IMR-90 (cell line): ENCODE measurements at regions not wholly inside any gene's neighbourhood (a gene's known extent, or its start where the extent isn't known, plus 50 kb on each side); places are given as distances from the start of the nearest gene placed in this dataset.

Experiments
- ATAC-seq: fragments of 200-7000 bp; cut with Tn5 transposase; 2 replicates; pipeline ENCODE4 v1.9.1; 2020; ENCODE audit warnings: low read depth, mild to moderate bottlenecking, moderate library complexity
- BruUV-seq: library from RNA; stranded (reverse); fragments of 400-500 nt; replicated peaks from 2 replicates; lab custom pipeline; 2021; lab: Mats Ljungman, UMichigan
- CTCF ChIA-PET: fragments of 300-600 bp; formaldehyde crosslinking; extraction: SDS; loops from one replicate; lab custom pipeline; 2021; ENCODE audit warnings: antibody characterized with exemption; lab: Yijun Ruan, JAX
- POLR2A ChIA-PET: fragments of 300-600 bp; sonication (Branson Sonifier 250); formaldehyde crosslinking; loops from one replicate; lab custom pipeline; 2022; ENCODE audit warnings: antibody characterized with exemption; ENCODE audit not compliant: unreplicated experiment; lab: Charles Lee
- DNase-seq: peaks from one replicate; pipeline ENCODE4 v3.0.0; 2013
- H2AFZ ChIP-seq: replicated peaks from 2 replicates; pipeline ENCODE3; 2013; ENCODE audit warnings: low read length, mild to moderate bottlenecking; ENCODE audit not compliant: poor library complexity
- H2AK5ac ChIP-seq: 2 replicates; pipeline ENCODE4 v1.6.1; 2013; ENCODE audit warnings: low read depth, low read length, inconsistent platforms
- H2AK9ac ChIP-seq: replicated peaks from 2 replicates; pipeline ENCODE3; 2013; ENCODE audit warnings: mild to moderate bottlenecking, low read depth, low read length, moderate library complexity; ENCODE audit not compliant: poor library complexity
- H2BK120ac ChIP-seq: 2 replicates; pipeline ENCODE4 v1.6.1; 2013; ENCODE audit warnings: low read depth, low read length, inconsistent platforms
- H2BK15ac ChIP-seq: 3 replicates; pipeline ENCODE4 v1.6.1; 2013; ENCODE audit warnings: low read depth, low read length, inconsistent platforms
- H2BK20ac ChIP-seq: 2 replicates; pipeline ENCODE4 v1.6.1; 2013; ENCODE audit warnings: low read depth, mild to moderate bottlenecking, inconsistent platforms, low read length, moderate library complexity
- H2BK5ac ChIP-seq: 2 replicates; pipeline ENCODE4 v1.6.1; 2013; ENCODE audit warnings: mild to moderate bottlenecking, low read depth, low read length, inconsistent platforms; ENCODE audit not compliant: poor library complexity, severe bottlenecking
- H3K14ac ChIP-seq: replicated peaks from 2 replicates; pipeline ENCODE4 v1.6.1; 2013; ENCODE audit warnings: low read depth, low read length, inconsistent platforms
- H3K18ac ChIP-seq: 2 replicates; pipeline ENCODE4 v1.6.1; 2013; ENCODE audit warnings: low read depth, low read length, control low read depth
- H3K23ac ChIP-seq: 2 replicates; pipeline ENCODE4 v1.6.1; 2013; ENCODE audit warnings: low read depth, low read length, inconsistent platforms
- H3K27ac ChIP-seq: 2 replicates; pipeline ENCODE4 v1.5.1; 2013; ENCODE audit warnings: mild to moderate bottlenecking, control low read depth, low read length; ENCODE audit not compliant: insufficient read depth
- H3K27me3 ChIP-seq: 2 replicates; pipeline ENCODE4 v1.6.1; 2013; ENCODE audit warnings: low read length; ENCODE audit not compliant: control insufficient read depth, insufficient read depth
- H3K36me3 ChIP-seq: 2 replicates; pipeline ENCODE4 v1.6.1; 2013; ENCODE audit warnings: low read length, mixed read lengths; ENCODE audit not compliant: control insufficient read depth, insufficient read depth
- H3K4ac ChIP-seq: 2 replicates; pipeline ENCODE4 v1.6.1; 2013; ENCODE audit warnings: low read depth, low read length, inconsistent platforms
- H3K4me1 ChIP-seq: 2 replicates; pipeline ENCODE4 v1.6.1; 2013; ENCODE audit warnings: low read length, mixed read lengths; ENCODE audit not compliant: control insufficient read depth, insufficient read depth
- H3K4me2 ChIP-seq: 2 replicates; pipeline ENCODE4 v1.6.1; 2013; ENCODE audit warnings: low read depth, mild to moderate bottlenecking, control low read depth, low read length, moderate library complexity
- H3K4me3 ChIP-seq: 2 replicates; pipeline ENCODE4 v1.5.1; 2013; ENCODE audit warnings: low read depth, mild to moderate bottlenecking, control low read depth, low read length, moderate library complexity; ENCODE audit not compliant: insufficient read depth
- H3K56ac ChIP-seq: 2 replicates; pipeline ENCODE4 v1.6.1; 2013; ENCODE audit warnings: low read length, inconsistent platforms; ENCODE audit not compliant: insufficient read depth; ENCODE audit errors: extremely low read depth
- H3K79me1 ChIP-seq, 2 experiments: 2 replicates each; pipeline ENCODE4 v1.6.1; 2013; ENCODE audit warnings: low read length in 2 of 2, inconsistent platforms in 1 of 2, low read depth in 1 of 2
- H3K9ac ChIP-seq: 2 replicates; pipeline ENCODE4 v1.6.1; 2013; ENCODE audit warnings: low read depth, low read length, control low read depth
- H3K9me1 ChIP-seq: 2 replicates; pipeline ENCODE4 v1.6.1; 2013; ENCODE audit warnings: low read length, inconsistent platforms; ENCODE audit not compliant: insufficient read depth
- H3K9me3 ChIP-seq: 2 replicates; pipeline ENCODE4 v1.6.1; 2013; ENCODE audit warnings: low read length; ENCODE audit not compliant: control insufficient read depth, insufficient read depth
- H4K20me1 ChIP-seq: 2 replicates; pipeline ENCODE4 v1.6.1; 2013; ENCODE audit warnings: low read length, inconsistent platforms; ENCODE audit not compliant: insufficient read depth
- H4K5ac ChIP-seq: 2 replicates; pipeline ENCODE4 v1.6.1; 2013; ENCODE audit warnings: mild to moderate bottlenecking, low read depth, low read length, control low read depth
- H4K8ac ChIP-seq, 2 experiments: 2 replicates each; pipeline ENCODE4 v1.6.1; 2013; ENCODE audit warnings: low read depth in 2 of 2, low read length in 2 of 2, control low read depth in 1 of 2, inconsistent platforms in 1 of 2
- H4K91ac ChIP-seq: 2 replicates; pipeline ENCODE4 v1.6.1; 2013; ENCODE audit warnings: low read depth, low read length, inconsistent platforms; ENCODE audit not compliant: insufficient read depth
- BHLHE40 ChIP-seq: fragments of 150-350 bp; IDR thresholded peaks from 2 replicates; pipeline ENCODE4 v1.6.1; 2016; ENCODE audit warnings: mild to moderate bottlenecking, low read depth, low read length
- CEBPB ChIP-seq: IDR thresholded peaks from 2 replicates; pipeline ENCODE4 v1.6.1; 2012; ENCODE audit warnings: low read depth, low read length, improper control_type of control experiment
- CHD1 ChIP-seq: IDR thresholded peaks from 2 replicates; pipeline ENCODE4 v1.6.1; 2012; ENCODE audit warnings: low read depth, low read length, improper control_type of control experiment
- FOS ChIP-seq: fragments of 150-350 bp; IDR thresholded peaks from 2 replicates; pipeline ENCODE4 v1.6.1; 2016; ENCODE audit warnings: low read depth, low read length
- MAFK ChIP-seq: IDR thresholded peaks from 2 replicates; pipeline ENCODE4 v1.6.1; 2012; ENCODE audit warnings: low read depth, low read length, improper control_type of control experiment
- MAZ ChIP-seq: IDR thresholded peaks from 2 replicates; pipeline ENCODE4 v1.6.1; 2012; ENCODE audit warnings: low read depth, mild to moderate bottlenecking, low read length, improper control_type of control experiment, moderate library complexity, borderline replicate concordance
- MXI1 ChIP-seq: IDR thresholded peaks from 2 replicates; pipeline ENCODE4 v1.6.1; 2012; ENCODE audit warnings: low read depth, mild to moderate bottlenecking, low read length, moderate library complexity, borderline replicate concordance
- NFE2L2 ChIP-seq: fragments of 150-350 bp; IDR thresholded peaks from 2 replicates; pipeline ENCODE4 v1.6.1; 2016; ENCODE audit warnings: low read depth, mild to moderate bottlenecking, low read length
- POLR2A ChIP-seq: IDR thresholded peaks from 2 replicates; pipeline ENCODE4 v1.6.1; 2012; ENCODE audit warnings: mild to moderate bottlenecking, low read depth, low read length
- RAD21 ChIP-seq: IDR thresholded peaks from 2 replicates; pipeline ENCODE4 v1.6.1; 2012; ENCODE audit warnings: low read length, improper control_type of control experiment
- RCOR1 ChIP-seq: IDR thresholded peaks from 2 replicates; pipeline ENCODE4 v1.6.1; 2012; ENCODE audit warnings: mild to moderate bottlenecking, low read length, improper control_type of control experiment; ENCODE audit not compliant: insufficient replicate concordance
- RFX5 ChIP-seq: IDR thresholded peaks from 2 replicates; pipeline ENCODE4 v1.8.0; 2012; ENCODE audit warnings: low read depth, mild to moderate bottlenecking, low read length, moderate library complexity
- SMC3 ChIP-seq: fragments of 150-350 bp; IDR thresholded peaks from 2 replicates; pipeline ENCODE4 v1.6.1; 2016; ENCODE audit warnings: low read depth, mild to moderate bottlenecking, antibody characterized with exemption, low read length, moderate library complexity
- WGBS, 2 experiments: methylation state at CpG; one replicate each; pipeline versions ENCODE4 v1.1.5 to v1.1.7; 2013; ENCODE audit warnings: missing lambda C conversion rate in 2 of 2; ENCODE audit not compliant: insufficient read length in 1 of 2; ENCODE audit errors: extremely low coverage in 2 of 2; 5-methylcytosine and 5-hydroxymethylcytosine counted together
- dilution Hi-C: fragments of 300-500 bp; cut with HindIII; formaldehyde crosslinking; loops from one replicate; pipeline ENCODE4 v1.14.3; 2018; ENCODE audit warnings: low sequenced_read_pairs; ENCODE audit not compliant: unreplicated experiment
- in situ Hi-C: fragments of 300-500 bp; cut with MboI; formaldehyde crosslinking; loops from 3 replicates; pipeline ENCODE4 v1.14.3; 2019; ENCODE audit warnings: low sequenced_read_pairs, inconsistent platforms, mixed read lengths
- intact Hi-C: fragments of 100-400 bp; cut with micrococcal nuclease; formaldehyde crosslinking; loops from 2 replicates; pipeline ENCODE4 v1.10.0; 2022
- TF ChIP-seq, protein P1 (sequence below): fragments of 150-350 bp; IDR thresholded peaks from 2 replicates; pipeline ENCODE4 v1.6.1; 2016; ENCODE audit warnings: low read depth, mild to moderate bottlenecking, low read length, moderate library complexity, borderline replicate concordance
- TF ChIP-seq, protein P2 (sequence below): fragments of 150-350 bp; IDR thresholded peaks from 2 replicates; pipeline ENCODE4 v1.6.1; 2017; ENCODE audit warnings: mild to moderate bottlenecking, antibody characterized with exemption, low read length, low read depth
- TF ChIP-seq, protein P3 (sequence below): conservative IDR thresholded peaks from 2 replicates; pipeline ENCODE4 v1.5.1; 2012; ENCODE audit warnings: mild to moderate bottlenecking, low read depth, low read length, improper control_type of control experiment

DNA sequence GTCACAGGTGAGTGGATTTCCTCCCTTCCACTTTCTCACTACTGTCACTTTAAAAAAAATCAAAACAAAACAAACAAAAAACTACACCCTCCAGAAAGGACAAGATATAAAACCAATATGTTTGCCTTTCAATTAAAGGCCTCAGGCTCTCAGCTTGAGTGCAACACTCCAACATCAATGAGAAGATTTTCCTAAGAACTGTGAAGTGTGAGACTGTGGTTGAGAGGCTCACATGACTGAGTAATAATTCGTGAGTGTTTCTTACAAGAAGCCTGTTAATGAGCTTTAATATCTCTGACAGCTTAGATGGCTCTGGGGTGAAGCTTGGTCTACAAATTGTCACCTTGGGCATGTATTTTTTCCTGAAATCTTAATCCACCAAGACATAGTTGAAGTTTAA is 216.1 kb downstream of the ETAA1 start:
- WGBS, 2 experiments = no CpG with 5 or more reads among the region's 1 CpG

More for the DNA sequence above, 216.1 kb downstream of the ETAA1 start:
- H2BK20ac ChIP-seq = no peak overlapping the region
- no peak overlapping the region for H2BK15ac ChIP-seq
- no peak overlapping the region for H3K4me3 ChIP-seq
- H4K8ac ChIP-seq = no peak overlapping the region
- TF ChIP-seq FOS (no peak), BHLHE40 (no peak), POLR2A (no peak), CEBPB (no peak), SMC3 (no peak), CHD1 (no peak), RFX5 (no peak), MAZ (no peak), MXI1 (no peak), RAD21 (no peak), NFE2L2 (no peak), MAFK (no peak), RCOR1 (no peak)
- TF ChIP-seq, protein P1, sequence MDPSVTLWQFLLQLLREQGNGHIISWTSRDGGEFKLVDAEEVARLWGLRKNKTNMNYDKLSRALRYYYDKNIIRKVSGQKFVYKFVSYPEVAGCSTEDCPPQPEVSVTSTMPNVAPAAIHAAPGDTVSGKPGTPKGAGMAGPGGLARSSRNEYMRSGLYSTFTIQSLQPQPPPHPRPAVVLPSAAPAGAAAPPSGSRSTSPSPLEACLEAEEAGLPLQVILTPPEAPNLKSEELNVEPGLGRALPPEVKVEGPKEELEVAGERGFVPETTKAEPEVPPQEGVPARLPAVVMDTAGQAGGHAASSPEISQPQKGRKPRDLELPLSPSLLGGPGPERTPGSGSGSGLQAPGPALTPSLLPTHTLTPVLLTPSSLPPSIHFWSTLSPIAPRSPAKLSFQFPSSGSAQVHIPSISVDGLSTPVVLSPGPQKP = no peak
- TF ChIP-seq, protein P2, sequence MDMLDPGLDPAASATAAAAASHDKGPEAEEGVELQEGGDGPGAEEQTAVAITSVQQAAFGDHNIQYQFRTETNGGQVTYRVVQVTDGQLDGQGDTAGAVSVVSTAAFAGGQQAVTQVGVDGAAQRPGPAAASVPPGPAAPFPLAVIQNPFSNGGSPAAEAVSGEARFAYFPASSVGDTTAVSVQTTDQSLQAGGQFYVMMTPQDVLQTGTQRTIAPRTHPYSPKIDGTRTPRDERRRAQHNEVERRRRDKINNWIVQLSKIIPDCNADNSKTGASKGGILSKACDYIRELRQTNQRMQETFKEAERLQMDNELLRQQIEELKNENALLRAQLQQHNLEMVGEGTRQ = no peak
- TF ChIP-seq, protein P3, sequence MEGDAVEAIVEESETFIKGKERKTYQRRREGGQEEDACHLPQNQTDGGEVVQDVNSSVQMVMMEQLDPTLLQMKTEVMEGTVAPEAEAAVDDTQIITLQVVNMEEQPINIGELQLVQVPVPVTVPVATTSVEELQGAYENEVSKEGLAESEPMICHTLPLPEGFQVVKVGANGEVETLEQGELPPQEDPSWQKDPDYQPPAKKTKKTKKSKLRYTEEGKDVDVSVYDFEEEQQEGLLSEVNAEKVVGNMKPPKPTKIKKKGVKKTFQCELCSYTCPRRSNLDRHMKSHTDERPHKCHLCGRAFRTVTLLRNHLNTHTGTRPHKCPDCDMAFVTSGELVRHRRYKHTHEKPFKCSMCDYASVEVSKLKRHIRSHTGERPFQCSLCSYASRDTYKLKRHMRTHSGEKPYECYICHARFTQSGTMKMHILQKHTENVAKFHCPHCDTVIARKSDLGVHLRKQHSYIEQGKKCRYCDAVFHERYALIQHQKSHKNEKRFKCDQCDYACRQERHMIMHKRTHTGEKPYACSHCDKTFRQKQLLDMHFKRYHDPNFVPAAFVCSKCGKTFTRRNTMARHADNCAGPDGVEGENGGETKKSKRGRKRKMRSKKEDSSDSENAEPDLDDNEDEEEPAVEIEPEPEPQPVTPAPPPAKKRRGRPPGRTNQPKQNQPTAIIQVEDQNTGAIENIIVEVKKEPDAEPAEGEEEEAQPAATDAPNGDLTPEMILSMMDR = no peak
- H4K5ac ChIP-seq = no peak overlapping the region
- no TSS peak for BruUV-seq
- no peak overlapping the region for H2BK120ac ChIP-seq
- intact Hi-C loops = no loop called here
- no peak overlapping the region for H3K18ac ChIP-seq
- H3K9ac ChIP-seq = no peak overlapping the region
- no peaks in the 10 kb centered on the region for H4K20me1 ChIP-seq
- no peak overlapping the region for H2AK9ac ChIP-seq
- no peak overlapping the region for H3K27ac ChIP-seq
- H3K27me3 ChIP-seq = no peaks in the 10 kb centered on the region
- dilution Hi-C loops = no loop called here
- DNase-seq = no peak
- H3K56ac ChIP-seq = no peak overlapping the region
- no peak overlapping the region for H3K14ac ChIP-seq
- H3K79me1 ChIP-seq = 0 out of 4 replicates have a peak, but pooled peaks cover 0 to 3% of the 10 kb centered on the region in 2 experiments
- ChIA-PET POLR2A (interaction anchor here (0.6 kb wide), 1 partner anchor 112 kb away, joined by 3 read pairs; no protein-coding TSS in a partner anchor), CTCF (no interaction called here)
- H3K23ac ChIP-seq = no peak overlapping the region
- H3K36me3 ChIP-seq = no peaks in the 10 kb centered on the region
- no peaks in the 10 kb centered on the region for H3K9me1 ChIP-seq
- no peak overlapping the region for H3K4me2 ChIP-seq
- H2AFZ ChIP-seq = no peak overlapping the region
- H3K4ac ChIP-seq = no peak overlapping the region
- H4K91ac ChIP-seq = no peak overlapping the region
- ATAC-seq = no peak
- in situ Hi-C loops = no loop called here
- H2AK5ac ChIP-seq = no peak overlapping the region
- H3K9me3 ChIP-seq = no peaks in the 10 kb centered on the region
- no peak overlapping the region for H2BK5ac ChIP-seq
- H3K4me1 ChIP-seq = peaks cover 7% of the 10 kb centered on the region
